GM19452 (cell line): ENCODE measurements at regions not wholly inside any gene's neighbourhood (a gene's known extent, or its start where the extent isn't known, plus 50 kb on each side); places are given as distances from the start of the nearest gene placed in this dataset.
"Not testable (repeated sequence)": the region's sequence is repeated elsewhere in the genome, so short reads cannot be mapped to it uniquely, and the experiment has no call there.

Experiments used
- ATAC-seq: cut with Tn5 transposase; IDR thresholded peaks from one replicate; pipeline ENCODE4 v1.9.1; 2021; ENCODE audit not compliant: unreplicated experiment

DNA sequence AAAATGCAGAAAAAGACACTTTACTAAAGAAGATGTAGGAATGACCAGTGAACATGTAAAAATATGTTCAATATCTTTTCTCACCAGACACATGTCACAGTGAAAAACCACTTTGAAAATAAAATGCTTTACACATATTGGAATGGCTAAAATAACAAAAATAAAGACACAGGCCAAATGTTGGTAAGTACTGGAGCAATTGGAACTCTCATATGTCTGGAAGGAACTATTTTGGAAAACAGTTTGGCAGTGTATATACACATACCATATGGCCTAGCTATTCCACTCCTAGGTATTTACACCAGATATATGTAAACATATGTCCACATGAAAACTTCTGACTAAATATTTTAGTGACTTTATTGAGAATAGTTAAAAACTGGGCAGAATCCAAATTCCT, 927.2 kb downstream of the BRINP3 start:
- ATAC-seq, result no peak

DNA sequence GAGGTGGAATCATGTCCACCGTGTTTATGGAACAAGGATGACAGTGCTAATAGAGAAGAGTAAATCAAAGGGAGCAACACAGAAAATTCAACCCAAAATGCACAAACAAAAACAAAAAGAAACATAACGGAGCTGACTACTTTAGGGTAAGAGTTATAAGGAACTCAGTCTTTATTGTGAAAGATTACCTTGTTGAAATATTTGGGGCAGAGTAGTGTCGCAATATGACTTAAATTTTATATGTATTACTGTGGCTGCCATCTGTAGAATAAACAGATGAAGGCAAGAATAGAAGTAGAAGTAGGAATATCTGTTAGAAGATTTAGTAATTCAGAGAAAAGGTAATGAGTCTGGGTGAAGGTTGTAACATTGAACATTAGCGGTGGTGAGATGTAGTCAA, 913.9 kb downstream of the BRINP3 start:
- ATAC-seq, result no peak

DNA sequence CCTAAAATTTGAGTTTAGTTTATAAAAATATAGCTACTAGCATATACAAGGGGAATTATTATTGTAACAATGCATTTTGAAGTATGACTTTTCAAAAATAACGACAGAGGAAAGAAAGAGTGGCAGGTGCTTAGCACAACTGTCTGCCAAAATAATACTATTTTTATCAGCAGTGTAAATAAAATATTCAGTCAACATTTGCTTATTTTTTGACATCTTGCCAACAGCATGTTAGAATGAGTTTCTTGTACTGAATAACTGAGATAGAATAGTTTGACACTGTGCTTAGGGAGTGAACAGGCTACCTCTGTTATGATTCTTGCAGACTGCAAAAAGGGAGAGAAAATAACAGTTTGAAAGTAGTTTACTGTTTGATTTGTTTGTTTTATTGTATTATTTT, 909.8 kb downstream of the BRINP3 start:
- ATAC-seq, result no peak

DNA sequence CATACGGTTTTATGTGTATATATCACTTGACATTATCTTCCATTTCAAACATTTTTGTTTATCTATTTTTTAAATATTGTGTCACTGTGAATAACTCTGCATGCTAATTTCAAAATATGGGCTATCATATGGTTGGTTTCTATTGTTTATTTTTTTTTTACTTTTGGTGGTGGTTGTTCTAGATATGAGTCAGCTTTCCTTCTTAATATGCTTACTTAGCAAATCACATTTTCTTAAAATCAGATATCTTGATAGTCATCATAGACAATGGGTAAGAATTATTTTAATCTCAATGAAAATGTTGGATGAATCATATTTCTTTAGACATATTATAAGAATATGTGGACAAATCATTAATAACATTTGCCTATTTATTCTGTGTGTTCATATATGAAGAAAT, 881.5 kb downstream of the BRINP3 start:
- no peak for ATAC-seq

DNA sequence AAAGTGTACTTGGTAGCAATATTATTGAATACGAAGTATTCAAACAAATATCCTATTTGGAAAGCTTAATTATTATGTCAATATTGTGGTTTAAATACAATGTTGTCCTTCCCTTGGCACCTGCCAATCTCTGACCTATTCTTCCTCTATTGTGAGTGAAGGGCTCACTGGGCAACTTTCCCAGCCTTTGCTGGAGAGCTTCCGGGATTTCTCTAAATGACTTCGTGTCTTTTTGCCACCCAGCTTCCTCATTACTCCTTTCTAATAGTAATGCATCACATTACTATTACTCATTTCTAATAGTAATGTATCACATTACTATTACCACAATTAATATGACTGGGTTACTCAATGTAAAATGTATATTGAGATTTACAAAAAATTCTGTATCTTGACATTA, 880.6 kb downstream of the BRINP3 start:
- no peak for ATAC-seq

DNA sequence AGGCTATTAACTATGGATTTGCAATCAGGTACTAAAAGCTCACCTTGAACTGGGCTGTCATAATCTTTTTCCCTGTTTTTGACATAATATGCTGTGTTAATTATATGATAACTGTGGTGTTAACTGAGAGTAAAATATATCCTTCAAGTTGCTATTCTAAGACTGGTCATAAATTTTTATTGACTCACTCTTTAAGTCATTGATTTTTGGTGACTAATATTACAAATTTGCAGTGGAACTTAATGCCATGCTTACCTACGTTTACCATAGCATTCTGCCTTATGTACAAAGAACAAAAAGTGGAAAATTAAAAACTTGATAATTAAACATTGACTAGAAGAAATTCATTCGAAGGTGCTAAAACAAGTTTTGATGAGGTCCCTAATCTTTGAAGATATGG, 872.4 kb downstream of the BRINP3 start:
- ATAC-seq, result no peak

DNA sequence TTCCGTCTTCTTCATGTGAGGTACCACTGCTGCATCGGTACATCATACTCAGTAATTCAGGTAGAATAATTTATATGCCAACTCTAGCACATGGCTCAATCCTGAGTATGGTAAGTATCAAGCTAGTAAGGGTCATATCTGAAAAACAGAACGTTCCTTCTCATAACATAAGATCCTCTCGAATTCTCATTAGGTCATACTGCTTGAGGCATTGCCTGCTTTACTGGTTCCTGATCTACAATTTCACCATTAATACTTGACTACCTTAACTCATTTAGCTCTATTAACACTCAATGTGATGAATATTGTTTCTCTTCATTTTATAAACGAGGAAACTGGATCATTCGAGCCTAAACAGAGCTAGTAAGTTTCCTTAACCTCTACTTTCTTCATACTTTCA, 871.6 kb downstream of the BRINP3 start:
- ATAC-seq, result no peak

DNA sequence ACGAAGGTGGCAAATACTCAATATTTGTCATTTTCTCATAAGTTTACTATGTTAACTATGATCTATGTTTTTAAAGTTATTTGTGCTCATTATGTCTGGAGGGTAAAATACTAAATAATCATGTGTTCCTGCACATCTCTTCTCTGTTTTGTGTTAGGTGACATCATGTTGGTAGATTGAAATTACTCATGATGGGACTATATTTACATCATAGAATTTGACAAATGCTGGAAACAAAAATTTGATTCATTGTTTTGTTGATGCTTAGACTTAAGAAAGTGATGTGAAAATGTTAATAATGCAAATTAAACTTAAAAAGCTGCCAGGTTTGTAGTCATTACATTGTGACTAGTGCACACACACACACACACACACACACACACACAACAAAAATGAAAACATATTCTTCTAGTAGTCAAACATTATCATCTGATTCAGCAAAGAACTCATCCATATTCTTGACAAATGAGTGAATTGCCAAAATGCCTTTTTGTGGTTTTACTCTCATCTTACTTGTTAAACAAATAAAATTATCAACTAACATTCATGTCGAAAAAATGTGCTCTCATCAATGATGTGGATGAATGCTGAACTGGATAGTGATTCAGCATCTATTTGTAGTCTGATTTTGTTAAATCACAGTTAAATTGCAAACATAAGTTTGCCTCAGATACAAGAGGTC, 870.7 kb downstream of the BRINP3 start:
- ATAC-seq, result no peak

DNA sequence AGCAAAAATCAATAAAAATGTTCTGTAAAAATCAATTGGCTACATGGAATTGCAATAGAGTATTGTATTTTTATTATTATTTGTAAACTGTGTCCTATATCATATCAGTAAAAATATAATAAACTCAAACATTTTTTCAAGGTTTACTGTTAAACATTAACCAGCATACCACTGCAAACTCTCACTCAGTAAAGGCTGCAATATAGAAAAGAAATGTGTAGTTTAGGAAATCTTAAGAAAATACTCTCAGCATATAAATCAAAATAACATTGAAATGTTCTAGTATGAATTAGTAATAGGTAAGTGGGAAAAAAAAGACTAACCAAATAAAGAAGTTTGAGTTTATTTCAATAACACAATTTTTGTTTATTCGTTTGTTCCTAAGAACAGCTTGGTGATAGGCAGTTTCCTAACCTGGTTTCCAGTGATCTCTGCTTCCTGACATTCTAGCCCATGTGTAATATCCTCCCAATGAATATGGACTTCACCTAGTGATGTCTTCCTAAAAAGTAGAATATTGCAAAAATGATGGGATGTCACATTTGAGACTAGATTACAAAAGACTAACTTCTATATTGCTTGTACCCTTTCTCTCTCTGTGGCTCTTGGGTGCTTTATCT, 870.1 kb downstream of the BRINP3 start:
- no peak for ATAC-seq

DNA sequence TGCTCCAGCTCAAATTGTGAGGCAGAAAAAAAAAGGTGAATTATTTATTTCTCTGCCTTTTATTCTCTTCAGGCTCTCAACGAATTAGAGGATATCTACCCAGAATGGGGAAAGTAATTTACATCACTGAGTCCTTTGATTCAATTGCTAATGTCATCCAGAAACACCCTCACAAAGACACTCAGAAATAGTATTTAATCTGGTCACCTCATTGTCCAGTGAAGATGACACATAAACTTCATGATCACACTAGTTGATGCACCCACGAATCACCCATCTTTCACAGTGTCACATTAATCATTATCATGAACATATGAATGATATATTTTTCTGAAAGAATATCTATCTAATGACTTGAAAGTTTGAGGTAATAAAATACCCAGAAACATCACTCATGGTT, 868.5 kb downstream of the BRINP3 start:
- no peak for ATAC-seq

DNA sequence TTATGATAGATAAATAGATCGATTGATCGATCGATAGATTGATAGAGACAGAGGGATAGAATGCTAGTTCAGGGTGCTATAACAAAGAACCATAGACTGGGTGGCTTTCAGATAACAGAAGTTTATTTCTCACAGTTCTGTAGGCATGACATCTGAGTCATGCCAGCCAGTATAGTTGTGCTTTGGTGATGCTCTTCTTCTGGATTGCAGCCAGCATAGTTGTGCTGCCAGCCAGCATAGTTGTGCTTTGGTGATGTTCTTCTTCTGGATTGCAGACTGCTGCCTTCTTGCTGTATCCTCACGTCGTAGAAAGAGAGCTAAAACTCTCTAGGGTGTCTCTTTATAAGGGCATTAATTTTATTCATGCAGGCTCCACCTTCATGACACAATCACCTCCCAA, 860.8 kb downstream of the BRINP3 start:
- no peak for ATAC-seq

DNA sequence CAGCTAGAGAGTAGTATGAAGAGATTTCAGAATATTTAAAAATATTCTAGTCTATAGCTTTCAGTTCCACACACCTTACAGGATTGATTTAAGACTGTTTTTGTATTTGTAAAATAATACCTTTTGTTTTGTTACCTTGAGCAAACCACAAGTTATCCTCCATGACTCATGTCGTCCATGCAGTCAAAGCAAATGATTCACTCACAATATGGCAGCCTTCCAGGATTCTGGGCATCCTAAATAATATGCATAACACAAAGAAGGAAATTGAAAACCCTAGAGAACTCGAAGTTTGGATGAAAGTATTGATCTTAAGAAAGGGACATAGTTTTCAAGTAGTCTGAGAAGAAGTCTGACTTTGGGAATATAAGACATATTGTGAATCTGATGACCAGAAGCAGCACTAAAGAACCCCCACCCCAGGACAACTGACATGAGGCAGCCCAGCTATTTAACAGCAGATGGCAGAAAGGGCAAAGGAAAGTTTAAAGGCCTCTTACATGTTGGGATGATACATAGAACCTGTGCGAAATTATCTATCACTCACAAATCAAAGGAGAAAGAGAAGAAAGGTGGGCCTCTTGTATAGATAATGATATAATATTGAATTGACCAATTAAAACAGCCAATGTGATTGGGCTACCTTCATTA, 857.9 kb downstream of the BRINP3 start:
- no peak for ATAC-seq

DNA sequence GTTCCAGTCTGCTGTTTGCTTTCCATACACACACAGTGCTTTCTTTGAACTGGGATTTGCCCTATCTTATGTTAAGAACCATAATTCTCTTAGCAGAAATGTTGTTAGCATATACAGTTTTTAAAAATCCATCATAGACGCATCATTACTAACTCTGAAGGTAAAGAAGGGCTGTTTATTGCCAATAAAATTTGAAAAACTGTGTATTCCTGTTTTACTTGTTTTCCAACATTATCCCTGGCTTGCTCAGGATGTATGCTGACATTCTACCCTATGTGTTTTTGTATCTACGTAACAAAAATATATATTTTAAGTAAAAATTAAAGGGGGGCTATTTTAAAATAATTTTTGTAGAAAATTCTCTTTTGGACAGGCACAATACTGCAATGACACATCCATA, 857.2 kb downstream of the BRINP3 start:
- no peak for ATAC-seq

DNA sequence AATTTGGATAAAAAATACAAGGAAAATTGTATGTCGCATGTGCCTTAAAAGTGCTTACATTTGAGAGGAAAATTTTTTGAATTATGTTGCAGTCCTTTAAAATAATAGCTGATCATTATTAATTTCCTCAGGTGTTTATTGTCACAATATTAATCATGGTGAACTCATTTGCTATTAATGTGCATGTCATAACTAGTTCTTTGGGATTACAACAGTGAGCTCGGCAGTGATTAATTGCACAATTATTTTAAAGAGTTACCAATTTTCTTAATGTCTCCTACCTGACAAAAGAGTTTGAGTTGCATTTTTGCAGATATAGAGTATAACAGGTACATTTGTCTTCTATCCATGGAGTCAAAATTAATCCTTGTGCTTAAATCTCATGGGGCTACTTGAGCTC, 854.3 kb downstream of the BRINP3 start:
- no peak for ATAC-seq

DNA sequence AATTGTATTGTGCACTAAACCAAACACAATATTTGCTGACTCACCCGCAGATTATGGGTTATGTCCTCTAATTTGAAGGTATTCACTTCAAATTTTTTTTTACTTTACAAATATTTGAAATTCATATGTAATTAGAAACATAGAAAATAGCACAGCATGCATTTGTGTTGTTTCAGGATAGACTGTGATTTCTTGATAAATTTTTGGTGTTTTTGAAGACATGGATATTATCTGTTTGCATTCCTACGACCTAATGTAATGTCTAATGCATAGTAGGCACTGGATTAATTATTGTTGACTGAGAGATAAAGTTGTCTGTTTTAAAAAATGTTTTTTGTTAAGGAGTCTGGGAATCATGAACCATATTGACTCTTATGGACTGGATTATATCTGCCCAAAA, 850.2 kb downstream of the BRINP3 start:
- no peak for ATAC-seq

DNA sequence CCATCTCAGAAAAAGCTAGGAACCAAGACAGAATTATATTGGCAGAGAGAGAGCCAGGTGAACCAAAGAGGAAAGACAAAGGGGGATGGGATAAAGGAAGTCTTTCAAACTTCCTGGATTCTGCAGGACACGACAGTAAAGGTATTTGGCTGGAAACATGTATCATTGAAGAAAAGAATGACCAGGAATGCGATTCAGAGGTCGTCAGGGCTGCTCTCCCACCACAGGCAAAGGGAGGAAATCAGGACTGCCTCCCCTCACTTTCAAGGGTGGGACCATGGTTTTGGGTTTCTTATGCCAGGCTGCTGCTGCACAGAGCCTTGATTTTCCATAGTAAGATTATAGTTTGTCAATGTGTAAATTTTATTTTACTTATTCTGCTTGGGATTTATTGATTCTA, 848.8 kb downstream of the BRINP3 start:
- no peak for ATAC-seq

DNA sequence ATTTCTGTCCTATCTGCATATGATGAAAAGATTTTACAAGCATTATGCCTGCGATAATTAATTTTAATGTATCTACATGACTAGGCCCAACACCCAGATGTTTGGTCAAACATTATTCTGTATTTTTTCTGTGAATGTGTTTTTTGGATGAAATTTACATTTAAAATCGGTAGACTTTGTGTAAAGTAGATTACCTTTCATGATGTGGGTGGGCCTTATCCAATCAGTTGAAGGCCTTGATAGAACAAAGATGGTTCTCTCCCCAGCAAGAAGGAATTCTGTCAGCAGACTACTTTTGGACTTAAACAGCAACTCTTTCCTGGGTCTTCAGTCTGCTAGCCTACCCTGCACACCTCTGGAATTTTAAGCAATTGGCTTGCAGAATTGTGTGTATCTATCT, 844.0 kb downstream of the BRINP3 start:
- no peak for ATAC-seq

DNA sequence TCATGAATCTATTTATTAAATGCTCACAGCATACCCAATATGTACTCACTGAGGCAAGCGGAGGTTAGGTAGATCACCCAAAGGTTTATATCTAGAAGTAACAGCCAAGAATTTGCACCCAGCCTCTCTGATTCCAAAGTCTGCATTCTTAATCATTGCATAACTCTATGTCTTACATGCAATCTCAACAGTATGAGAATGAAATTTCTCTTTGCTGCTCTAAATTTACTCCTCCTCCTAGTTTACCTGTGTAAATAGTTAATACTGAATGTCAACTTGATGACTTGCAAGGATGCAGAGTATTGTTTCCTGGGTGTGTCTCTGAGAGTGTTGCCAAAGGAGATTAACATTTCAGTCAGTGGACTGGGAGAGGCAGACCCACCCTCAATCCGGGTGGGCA, 840.6 kb downstream of the BRINP3 start:
- ATAC-seq, result no peak

DNA sequence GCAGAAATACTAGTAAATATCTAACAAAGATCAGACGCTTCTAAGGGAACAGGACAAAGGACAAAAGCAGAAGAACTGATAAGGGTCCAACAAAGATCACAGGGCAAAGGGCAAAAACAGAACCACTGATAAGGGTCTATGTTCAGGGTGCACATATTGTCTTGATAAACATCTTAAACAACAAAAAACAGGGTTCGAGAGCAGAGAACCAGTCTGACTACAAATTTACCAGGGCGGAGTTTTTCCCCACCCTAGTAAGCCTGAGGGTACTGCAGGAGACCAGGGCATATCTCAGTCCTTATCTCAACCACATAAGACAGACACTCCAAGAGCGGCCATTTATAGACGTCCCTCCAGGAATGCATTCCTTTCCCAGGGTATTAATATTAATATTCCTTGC, 833.5 kb downstream of the BRINP3 start:
- not testable (repeated sequence) for ATAC-seq

DNA sequence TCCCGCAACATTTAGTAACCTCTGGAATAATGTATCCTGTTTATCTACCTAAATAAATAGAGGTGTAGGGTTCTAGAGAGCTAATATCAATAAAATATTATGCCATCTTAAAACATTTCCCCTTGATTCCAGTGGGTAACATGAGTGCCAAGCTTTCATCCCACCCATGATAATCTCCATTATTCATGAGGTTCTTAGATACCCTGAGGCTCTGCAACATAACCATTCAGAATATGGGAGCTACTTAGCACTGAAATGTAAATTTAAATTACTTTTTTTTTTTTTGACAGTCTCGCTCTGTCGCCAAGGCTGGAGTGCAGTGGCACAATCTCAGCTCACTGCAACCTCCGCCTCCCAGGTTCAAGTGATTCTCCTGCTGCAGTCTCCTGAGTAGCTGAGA, 832.7 kb downstream of the BRINP3 start:
- no peak for ATAC-seq

DNA sequence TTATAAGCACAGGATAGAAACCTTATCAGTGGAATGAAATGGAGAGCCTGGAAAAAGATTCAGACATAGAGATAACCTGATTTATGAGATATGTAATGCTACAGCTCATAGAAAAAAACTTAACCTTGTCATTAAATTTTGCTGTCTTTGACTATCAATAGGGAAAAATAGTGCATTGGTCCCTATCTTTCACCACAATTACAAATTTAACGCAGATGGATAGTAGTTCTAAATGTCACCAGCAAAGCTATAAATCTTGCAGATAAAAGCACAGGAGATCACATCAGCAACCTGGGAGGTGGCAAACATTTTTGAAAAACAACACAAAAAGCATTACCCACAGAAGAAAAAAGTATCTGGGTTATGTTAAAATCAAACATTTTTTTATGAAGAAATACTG, 831.6 kb downstream of the BRINP3 start:
- ATAC-seq, result no peak

DNA sequence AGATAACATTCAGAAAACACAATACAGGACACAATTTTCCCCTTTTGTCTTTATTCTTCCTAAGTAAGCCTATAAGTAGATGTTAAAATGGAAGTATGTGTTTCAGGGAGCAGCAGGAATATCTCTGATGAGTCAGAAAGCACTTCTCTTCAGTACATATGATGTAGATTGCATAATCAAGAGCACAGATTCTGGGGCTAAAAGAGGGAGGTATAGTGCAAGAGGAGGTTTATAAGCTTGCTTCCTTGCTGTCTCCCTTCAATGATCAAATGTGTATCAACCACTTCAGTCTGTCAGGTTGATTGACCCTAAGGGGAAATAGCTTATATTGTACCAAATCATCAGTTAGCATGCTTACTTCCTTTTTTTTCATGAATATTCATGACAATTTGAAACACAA, 822.8 kb downstream of the BRINP3 start:
- ATAC-seq, result no peak
